NT2/D1 (cell line): ENCODE measurements at regions not wholly inside any gene's neighbourhood (a gene's known extent, or its start where the extent isn't known, plus 50 kb on each side); places are given as distances from the start of the nearest gene placed in this dataset.

Source experiments
- SUZ12 ChIP-seq: IDR thresholded peaks from 2 replicates; pipeline ENCODE4 v1.6.1; 2011; ENCODE audit not compliant: insufficient read length, insufficient read depth; ENCODE audit errors: extremely low read depth
- ZNF274 ChIP-seq: IDR thresholded peaks from 2 replicates; pipeline ENCODE4 v1.6.1; 2011; ENCODE audit warnings: mild to moderate bottlenecking, low read depth, low read length

- TF ChIP-seq ZNF274, result no peak
- no peak for TF ChIP-seq SUZ12
These were observed 133.5 kb upstream of the IL12B start for GRCh38 chr5:159463590-159464321.
